ENCODE measurements at regions not wholly inside any gene's neighbourhood (a gene's known extent, or its start where the extent isn't known, plus 50 kb on each side); places are given as distances from the start of the nearest gene placed in this dataset.
"Not testable (repeated sequence)": the region's sequence is repeated elsewhere in the genome, so short reads cannot be mapped to it uniquely, and the experiment has no call there.

DNA sequence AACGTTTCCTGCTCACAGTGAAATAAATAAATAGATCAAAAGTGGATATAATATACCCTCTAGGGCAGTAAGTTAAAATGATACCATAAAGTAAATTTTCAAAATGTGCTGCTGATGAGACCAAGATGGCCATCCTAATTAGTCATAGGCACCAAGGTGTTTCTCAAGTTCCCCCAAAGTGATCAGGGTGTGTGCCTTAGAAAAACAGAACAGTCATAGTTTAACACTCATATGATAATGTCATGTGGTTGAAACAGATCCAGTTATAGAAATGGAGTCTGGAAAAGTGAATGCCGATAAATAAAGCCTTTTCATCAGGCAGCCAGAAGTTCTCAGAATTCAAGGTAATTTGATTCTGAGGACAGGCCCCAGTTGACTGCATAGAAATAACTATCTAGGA lies 161.5 kb upstream of the CDKN2B start:
- peak in 2 of 4 experiments; percentile 51 to 53 for DNase-seq

DNA sequence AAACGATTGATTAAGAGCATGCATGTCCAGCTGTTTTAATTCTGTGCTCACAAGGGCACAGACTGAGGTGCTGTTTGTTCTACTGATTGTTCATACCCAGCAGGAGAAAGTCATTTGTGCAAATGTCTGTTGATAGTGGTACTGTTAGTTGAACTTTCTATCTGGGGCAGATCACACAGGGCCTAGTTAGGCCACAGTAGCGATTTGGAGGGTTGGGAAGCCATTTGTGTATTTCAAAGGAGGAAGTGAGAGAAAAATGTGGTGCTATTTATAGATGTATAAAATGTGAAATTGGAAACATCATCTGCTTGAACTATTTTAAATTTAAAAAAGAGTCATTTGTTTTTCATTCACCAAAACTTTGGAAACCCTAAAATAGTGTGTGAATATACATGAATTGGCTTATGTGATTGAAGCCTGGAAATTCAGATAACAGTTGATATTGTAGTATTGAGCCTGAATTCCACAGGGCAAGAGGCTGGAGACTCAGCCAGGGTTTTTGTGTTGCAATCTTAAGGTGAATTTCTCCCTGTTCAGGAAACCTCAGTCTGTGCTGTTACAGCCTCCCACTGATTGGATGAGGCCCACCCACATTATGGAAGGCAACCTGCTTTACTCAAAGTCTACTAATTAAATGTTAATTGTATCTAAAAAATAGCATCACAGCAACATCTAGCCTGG lies 162.0 kb upstream of the CDKN2B start:
- DNase-seq, result peak; percentile 28 to 62 (median 46)

DNA sequence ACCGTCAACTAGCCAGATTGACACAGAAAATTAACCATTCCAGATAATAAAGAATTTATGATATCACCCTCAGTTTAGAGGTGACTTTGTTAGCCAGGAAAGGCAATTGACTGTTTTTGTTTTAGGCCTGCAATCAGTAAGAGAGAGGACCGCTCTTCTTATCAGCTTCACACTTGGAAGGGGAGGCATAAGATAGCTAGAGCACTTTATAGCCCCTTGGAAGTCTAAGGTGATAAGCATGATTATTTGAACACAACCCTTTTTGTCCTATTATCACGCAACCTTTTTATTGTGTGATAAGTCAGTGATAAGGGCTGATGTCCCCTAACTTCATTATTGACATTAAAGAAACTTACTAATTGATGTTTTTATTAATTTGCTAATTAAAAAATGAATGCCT lies 162.6 kb upstream of the CDKN2B start:
- DNase-seq, result no peak

DNA sequence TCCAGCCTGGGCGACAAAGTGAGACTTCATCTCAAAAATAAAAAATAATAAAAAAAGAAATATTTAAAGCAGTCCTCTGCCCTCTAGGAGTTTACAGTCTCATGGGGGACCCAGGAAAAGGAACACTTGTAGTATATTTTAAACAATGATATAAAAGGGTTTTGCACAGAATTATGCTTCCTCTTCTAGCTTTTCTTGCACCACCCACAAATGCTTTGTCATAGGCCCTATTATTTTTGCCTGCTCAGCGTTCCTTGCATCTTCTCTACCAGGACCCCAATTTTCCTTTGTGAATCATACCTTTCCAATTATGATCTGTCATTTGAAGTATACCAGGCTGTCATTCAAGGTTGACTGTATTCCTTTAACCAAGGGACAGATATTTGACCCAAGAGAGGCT lies 164.8 kb upstream of the CDKN2B start:
- DNase-seq, result peak; percentile 13 to 63 (median 38)

DNA sequence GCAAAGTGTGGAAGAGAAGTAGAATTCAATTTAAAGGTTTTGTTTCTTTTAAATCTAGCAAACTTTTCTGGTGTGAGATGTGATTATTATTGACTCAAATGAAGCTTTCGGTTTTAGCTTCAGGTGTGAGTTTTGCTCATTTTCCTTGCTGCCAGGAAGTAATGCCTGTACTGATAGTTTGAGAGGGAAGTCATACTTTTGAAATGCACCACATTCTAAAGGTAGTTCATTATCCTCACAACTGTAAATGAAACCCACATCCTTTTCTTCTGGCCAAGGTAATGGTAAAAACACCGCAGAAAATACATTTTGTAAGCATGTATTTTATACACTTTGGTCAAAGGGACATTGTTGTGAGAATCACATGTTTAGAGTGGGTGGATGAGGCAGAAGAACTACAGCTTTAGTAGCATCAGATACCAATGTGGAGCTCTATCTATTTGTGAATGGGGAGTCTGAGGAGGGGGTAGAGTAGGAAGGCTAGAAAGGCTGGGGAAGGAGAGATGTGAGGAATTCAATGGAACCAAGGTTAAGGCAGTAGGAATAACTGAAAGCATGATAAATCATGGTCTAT lies 167.0 kb upstream of the CDKN2B start:
- no peak for DNase-seq

DNA sequence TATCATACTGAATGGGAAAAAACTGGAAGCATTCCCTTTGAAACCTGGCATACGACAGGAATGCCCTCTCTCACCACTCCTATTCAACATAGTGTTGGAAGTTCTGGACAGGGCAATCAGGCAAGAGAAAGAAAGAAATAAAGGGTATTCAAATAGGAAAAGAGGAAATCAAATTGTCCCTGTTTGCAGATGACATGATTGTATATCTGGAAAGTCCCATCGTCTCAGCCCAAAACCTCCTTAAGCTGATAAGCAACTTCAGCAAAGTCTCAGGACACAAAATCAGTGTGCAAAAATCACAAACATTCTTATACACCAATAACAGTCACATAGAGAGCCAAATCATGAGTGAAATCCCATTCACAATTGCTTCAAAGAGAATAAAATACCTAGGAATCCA lies 171.9 kb upstream of the CDKN2B start:
- DNase-seq, result peak in 1 of 4 experiments; percentile 39

DNA sequence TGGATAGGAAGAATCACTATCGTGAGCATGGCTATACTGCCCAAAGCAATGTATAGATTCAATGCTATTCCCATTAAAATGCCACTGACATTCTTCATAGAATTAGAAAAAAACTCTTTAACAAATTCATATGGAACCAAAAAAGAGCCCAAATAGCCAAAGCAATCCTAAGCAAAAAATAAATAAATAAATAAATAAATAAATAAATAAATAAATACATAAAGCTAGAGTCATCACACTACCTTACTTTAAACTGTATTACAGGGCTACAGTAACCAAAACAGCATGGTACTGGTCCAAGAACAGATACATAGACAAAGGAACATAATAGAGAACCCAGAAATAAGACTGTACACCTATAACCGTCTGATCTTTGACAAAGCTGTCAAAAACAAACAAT lies 180.4 kb upstream of the CDKN2B start:
- DNase-seq, result no peak

DNA sequence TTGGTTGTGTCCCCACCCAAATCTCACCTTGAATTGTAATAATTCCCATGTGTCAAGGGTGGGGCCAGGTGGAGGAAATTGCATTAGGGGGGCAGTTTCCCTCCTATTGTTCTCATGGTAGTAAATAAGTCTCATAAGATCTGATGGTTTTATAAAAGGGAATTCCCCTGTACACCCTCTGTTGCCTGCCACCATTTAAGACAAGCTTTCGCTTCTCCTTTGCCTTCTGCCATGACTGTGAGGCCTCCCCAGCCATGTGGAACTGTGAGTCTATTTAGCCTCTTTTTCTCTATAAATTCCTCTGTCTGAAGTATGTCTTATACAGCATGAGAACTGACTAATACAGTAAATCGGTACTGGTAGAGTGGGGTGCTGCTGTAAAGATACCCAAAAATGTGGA lies 187.9 kb upstream of the CDKN2B start:
- DNase-seq, result not testable (repeated sequence)

DNA sequence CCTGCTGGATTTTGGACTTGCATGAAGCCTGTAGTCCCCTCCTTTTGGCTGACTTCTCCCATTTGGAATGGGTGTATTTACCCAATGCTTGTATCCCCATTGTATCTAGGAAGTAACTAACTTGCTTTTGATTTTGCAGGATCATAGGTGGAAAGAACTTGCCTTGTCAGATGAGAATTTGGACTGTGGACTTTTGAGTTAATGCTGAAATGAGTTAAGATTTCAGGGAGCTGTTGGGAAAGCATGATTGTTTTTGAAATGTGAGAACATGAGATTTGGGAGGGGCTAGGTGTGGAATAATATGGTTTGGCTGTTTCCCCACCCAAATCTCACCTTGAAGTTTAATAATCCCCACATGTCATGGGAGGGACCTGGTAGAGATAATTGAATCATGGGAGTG lies 189.6 kb upstream of the CDKN2B start:
- DNase-seq, result no peak

DNA sequence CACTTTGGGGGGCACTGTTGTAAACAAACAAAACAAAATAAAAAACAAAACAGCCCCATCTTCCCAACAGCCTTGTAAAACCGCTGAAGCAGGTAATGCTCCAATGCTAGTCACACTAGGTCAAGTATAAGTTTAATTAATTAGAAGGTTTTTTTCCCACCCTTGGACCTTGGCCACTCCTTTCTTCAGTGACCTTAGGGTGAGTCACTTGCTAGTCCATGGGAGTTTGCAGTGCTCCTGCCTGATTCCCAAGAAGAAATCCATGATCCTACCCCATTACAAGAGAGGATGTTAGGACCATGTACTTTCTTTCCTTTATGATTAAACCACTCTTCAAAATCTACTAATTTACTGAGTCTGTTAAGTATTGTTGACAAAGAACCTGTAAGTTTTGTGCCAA lies 192.2 kb upstream of the CDKN2B start:
- DNase-seq, result no peak

DNA sequence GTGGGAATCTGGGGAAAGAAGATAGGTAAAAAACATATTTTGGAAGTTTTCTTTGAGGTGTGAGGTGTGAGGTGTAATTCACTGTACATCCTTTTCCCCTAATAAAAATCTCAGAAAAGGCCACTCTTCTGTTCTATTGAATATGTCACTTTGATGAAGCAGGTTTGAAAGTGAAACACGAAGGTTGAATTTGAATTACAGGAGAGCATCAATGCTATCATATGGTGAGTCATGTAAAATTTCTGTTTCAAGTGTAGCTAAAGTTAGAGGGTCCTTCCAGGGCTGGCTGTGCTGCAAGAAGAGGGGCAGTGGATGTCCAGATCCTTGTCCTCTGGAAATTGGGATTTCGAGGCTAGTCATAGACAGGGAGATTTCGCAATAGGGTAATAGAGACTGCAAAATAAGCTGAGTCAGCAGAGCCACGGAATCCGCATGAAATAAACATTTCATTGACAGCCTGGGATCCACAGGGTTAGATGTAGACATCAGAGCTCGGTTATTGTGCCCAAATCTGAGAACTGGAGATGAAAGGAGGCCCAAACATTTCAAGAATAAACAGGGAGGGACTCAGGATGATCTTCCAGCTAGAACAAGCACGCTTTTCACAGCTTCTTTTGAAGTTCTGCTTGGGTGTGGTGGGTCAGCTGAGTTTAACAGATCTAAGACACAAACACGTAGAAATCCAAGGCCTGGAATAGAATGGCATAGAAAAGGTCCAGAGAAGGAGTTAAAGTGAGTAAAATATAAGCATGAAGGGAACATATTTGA lies 194.4 kb upstream of the CDKN2B start:
- DNase-seq, result peak; percentile 9 to 63 (median 20)

DNA sequence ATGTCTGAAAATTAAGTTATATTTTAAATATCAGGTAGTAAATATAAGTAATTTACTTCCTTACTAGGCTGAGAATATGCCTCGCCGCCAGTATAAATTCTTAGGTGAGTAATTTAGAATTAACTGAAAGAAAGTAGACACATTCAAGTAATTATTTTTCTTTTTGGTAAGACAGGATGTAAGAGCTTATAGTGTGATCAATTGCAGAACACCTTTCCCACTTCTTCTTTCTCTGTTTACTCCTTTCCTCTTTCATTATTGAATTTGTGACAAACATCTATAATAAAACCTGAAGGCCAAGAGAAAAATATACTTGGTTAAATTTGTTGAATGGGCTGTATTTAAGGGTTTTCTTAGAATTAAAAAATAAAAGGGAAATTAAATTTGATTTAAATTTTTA lies 195.1 kb upstream of the CDKN2B start:
- no peak for DNase-seq

DNA sequence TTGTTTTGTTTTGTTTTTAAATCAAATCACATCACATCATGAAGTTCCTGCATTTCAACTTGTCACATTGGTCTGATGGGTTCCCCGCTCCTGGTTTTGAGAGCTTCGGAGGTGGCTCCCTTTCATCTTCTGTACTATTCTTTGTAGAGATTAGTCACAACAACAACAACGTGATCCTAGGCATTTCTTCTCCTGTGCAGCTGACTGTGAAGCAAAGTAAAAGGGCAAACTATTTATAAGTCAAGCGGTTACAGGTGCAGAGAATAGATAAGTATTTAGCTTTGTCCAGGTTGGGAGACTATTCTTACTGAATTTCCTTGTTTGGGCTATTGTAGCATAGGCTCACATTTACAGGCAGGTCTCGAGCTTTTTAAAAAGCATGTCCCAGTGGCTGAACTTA lies 197.7 kb upstream of the CDKN2B start:
- DNase-seq, result no peak

DNA sequence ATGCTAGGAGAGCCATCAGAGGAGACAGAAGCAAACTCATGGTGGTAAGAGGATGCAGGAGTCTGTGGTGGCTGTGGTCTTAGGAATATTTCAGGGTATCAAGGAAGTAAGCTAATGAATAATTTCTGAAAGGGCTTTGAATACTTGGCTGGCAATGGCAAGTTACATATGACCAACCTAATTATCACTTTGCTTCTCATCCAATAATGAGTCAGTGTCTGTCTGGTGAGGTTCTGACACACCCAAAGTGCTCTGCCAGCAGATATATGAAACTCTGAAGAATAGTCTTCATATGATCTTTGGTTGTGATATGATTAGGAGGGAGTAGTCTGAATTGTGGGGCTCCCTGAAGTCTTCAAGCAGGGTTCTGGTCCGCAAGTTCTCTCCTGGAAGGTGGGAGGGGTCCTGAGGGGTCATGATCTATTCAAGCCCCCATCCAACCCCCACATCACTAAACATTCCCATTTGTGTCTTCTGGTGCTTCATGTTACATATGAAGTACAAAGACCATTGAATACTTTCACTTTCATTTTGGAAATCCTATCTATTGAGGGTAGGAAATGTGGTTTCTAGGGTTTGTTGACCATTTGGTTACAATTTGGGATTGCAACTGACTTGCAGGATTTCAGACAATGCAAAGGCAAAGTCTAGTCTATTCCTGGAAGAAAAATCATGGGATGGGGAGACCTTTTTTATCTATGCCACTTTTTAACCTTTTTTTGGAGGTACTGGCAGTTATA lies 199.9 kb upstream of the CDKN2B start:
- peak in 2 of 4 experiments; percentile 14 to 17 for DNase-seq

DNA sequence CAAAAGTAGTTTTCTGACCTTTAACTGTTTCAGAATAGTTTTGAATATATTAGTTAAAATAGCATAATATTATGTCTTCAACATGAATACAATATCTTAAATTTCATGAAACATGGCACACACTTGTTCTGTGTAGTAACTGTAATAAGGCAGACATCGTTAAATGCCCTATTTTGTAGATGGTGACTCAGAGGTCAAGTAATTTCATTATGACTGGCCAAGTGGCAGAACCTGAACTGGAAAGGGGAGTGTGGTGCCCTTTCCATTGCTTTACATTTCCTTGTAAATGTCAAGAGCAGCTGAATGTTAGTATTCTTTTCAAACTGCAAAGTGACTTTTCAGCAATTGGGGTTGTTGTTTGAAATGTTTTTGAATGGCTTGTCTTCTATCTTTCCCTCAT lies 201.2 kb upstream of the CDKN2B start:
- peak in 3 of 4 experiments; percentile 11 to 56 (median 51) for DNase-seq

DNA sequence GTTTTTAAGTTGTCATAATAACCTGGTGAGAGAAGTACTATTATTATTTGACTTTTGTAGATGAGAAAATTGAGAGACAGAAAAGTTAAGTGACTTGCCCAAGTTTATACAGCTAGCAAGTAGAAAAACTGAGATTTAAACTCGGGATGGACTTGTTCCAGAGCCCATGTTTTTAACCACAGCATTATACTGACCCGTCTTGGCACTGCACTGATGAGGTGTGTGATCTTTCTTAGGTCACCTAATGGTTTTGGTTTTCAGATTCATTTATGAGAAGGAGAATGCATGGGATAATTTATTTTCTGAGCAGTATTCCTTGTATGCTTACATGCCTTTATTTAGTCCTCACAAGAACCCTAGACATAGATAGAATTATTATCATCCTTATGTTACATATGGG lies 201.8 kb upstream of the CDKN2B start:
- DNase-seq, result no peak

DNA sequence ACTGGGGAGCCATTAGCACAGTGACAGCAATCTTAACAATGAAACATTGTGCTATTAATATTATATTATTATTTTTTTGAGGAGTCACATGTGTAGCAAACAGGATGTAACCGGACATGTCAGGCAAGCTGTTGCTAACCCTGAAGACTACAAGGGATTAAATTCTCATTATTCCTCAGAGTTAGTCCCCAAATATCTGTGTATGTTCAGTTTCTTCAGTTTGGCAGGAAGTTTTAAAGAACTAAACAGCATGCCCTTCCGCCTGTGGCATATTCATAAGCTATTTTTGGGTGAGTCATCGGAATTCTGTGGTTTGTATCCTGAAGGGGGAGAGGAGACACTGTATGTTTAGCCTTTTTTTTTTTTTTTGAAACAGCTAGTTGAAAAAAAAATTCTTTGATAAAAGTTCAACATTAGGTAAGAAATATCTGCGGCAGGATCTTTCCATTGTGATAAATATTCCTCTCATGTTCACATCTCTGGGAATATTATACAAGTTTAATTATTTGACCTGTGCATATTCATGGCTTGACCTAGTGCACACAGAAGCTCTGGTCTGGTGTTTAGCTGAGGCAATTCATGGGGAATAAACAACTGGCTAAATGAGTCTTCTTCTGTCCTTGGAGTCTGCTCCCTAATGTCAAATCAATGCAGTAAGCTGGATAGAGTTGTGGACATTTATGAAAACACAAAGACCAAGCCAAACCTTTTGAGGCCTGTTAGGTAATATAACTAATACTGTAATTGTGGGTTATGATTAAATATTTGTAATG lies 202.7 kb upstream of the CDKN2B start:
- DNase-seq, result peak; percentile 57 to 84 (median 73)

DNA sequence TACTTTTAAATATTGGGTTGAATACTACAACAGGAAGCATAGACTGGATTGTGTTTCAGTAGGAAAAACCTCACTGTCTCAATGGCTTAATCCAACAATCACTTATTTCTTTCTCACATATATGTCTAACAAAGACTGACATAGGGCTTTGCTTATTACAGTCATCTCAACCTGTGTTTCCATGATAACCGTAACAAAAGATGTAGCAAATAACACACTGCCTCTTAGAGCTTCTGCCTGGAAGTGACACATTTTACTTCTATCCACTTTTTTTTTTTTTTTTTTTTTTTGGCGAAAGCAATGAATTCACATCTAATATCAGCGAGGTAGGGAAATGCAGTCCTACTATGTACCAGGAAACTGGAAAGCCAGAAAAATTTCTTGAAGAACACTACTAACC lies 204.9 kb upstream of the CDKN2B start:
- DNase-seq, result no peak

DNA sequence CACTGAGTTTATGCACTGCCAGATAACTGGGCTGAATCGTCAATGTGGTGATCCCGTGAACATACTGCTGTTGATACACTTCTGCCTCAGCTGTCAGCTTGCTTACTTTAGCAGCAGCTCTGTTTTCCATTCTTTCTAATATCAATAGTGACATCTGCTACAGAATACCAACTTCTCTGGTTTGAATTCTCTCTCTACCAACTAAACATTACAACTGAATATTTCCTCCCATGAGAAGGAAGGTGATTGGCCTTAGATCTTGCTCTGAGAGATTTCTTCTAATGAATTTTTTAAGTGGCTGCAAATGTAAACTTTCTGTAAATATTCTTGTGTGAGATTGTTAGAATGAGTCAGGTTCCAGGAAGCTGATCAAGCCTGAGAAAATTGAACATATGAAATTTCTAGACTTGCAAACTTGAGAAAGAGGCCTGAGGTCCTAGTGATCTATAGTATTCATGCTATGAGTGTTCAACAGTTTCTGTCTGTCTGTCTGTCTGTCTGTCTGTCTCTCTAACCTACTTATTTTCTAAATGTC lies 205.5 kb upstream of the CDKN2B start:
- DNase-seq, result no peak

DNA sequence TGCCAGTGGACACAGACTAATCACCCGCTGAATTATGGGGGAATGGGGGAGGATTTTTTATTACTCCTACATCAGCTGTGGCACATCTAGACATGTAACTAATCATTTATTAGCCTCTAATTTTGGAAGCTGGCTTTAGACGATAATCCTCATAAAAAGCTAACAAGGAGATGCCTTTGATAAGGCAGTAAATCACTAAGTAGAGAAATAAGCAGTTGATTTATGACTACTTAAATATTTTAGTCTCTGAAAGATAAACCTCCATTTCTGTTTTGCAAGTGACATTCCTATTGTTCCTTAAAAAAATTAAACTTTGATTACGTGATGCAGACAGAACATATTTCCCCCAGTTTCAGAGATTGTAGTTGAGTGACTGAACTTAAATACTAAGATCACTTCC lies 206.4 kb upstream of the CDKN2B start:
- DNase-seq, result no peak

DNA sequence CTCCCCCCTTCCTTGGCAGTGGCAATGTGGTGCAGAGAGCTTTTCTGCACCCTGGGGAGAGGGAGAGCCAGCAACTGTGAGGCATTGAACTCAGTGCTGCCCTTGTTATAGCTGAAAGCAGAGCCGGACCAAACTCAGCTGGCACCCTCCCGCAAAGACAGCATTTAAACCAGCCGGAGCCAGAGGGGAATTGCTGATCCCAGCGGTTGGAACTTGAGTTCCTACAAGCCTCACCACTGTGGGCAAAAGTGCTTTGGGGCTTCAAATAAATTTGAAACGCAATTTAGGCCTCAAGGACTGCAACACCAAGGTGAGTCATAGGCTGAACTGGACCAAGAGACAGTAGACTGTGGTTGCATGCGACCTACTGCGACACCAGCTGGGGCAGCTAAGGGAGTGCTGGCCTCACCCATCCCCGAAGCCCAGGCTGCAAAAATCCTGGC lies 207.6 kb upstream of the CDKN2B start:
- peak; percentile 39 to 65 (median 60) for DNase-seq

DNA sequence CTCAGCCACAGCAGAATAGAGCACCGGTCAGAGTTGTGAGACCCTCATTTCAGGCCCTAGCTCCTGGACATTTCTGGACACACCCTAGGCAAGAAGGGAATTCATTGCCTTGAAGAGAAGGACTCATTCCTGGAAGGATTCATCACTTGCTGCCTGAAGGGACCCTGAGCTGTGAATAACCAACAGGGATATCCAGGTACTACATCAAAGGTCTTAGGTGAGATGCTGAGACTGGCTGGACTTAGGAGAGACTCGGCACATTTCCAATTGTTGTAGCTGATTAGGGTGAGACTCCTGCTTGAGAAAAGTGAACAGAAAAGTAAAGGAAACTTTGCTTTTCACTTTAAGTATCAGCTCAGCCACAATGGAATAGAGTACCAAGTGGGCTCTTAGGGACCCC lies 208.1 kb upstream of the CDKN2B start:
- no peak for DNase-seq

Measured in suppressor macrophage (primary cell).